A673 (cell line): ENCODE measurements at regions not wholly inside any gene's neighbourhood (a gene's known extent, or its start where the extent isn't known, plus 50 kb on each side); places are given as distances from the start of the nearest gene placed in this dataset.

Source experiments
- EZH2 ChIP-seq: fragments of 200-600 bp; sonication (generic); IDR thresholded peaks from 2 replicates; pipeline ENCODE4 v1.6.1; 2017; ENCODE audit warnings: borderline replicate concordance, low read depth, mild to moderate bottlenecking, mixed read lengths, antibody characterized with exemption, low read length; ENCODE audit not compliant: poor library complexity, severe bottlenecking
- TF ChIP-seq, protein P1 (sequence below): fragments of 300-800, 200-600 bp; sonication (generic); conservative IDR thresholded peaks from 2 replicates; pipeline ENCODE4 v1.5.1; 2017; ENCODE audit warnings: low read depth, mild to moderate bottlenecking, antibody characterized with exemption, low read length, moderate library complexity, mixed read lengths

DNA sequence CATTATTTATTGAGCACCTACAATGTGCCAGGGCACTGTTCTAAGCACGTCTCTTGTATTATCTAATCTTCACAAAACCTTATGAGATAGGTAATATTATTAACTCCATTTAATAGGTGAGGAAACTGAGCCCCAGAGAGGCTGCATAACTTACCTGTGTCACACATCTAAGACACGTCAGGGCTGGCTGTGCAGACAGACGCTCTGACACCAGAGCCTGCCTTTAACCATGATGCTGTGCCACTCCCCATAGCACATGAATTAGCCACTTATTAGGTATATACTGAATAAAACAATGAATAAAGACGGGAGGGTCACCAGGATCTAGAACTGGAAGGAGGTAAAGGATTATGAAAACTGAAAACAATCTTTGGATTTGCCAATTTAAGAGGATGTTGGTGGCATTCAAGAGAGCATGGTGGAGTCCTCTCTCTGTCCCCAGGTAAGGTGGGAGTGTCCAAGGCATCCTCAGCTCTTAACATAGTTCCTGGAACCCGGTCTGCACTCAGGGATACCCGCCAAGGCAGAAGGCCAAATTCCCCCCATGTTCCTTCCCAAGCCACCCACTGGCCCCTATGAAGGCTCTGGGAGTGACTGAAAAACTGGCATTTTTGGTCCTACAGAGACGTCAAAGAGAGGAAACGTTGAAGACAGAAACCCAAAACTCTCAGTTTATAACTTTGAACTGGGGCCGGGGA lies 479.7 kb downstream of the FOXO1 start:
- TF ChIP-seq, protein P1, sequence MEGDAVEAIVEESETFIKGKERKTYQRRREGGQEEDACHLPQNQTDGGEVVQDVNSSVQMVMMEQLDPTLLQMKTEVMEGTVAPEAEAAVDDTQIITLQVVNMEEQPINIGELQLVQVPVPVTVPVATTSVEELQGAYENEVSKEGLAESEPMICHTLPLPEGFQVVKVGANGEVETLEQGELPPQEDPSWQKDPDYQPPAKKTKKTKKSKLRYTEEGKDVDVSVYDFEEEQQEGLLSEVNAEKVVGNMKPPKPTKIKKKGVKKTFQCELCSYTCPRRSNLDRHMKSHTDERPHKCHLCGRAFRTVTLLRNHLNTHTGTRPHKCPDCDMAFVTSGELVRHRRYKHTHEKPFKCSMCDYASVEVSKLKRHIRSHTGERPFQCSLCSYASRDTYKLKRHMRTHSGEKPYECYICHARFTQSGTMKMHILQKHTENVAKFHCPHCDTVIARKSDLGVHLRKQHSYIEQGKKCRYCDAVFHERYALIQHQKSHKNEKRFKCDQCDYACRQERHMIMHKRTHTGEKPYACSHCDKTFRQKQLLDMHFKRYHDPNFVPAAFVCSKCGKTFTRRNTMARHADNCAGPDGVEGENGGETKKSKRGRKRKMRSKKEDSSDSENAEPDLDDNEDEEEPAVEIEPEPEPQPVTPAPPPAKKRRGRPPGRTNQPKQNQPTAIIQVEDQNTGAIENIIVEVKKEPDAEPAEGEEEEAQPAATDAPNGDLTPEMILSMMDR, result no peak
- no peak for TF ChIP-seq EZH2
